Kidney (tissue), 13 donors: ENCODE measurements at regions not wholly inside any gene's neighbourhood (a gene's known extent, or its start where the extent isn't known, plus 50 kb on each side); places are given as distances from the start of the nearest gene placed in this dataset.

Experiments
- DNase-seq, 5 donors: peaks; one replicate each; pipeline ENCODE4 v3.0.0-alpha.2; 2013 to 2020
- FAIRE-seq: peaks from 2 replicates; lab custom pipeline; 2012; peaks lifted over from hg19 to GRCh38; lab: Jason Lieb, UNC
- H3K27ac ChIP-seq, 2 donors: one replicate each; pipeline ENCODE4 v1.7.0; 2013; ENCODE audit warnings: low read depth in 2 of 2, low read length in 2 of 2, inconsistent platforms in 1 of 2
- H3K27me3 ChIP-seq: one replicate; pipeline ENCODE4 v1.7.1; 2013; ENCODE audit warnings: low read length, inconsistent platforms; ENCODE audit not compliant: control insufficient read depth, insufficient read depth
- H3K36me3 ChIP-seq, 3 donors: one replicate each; pipeline versions ENCODE4 v1.7.0 to v1.7.1; 2013; ENCODE audit warnings: low read length in 3 of 3, control low read depth in 1 of 3, inconsistent platforms in 1 of 3; ENCODE audit not compliant: insufficient read depth in 3 of 3, control insufficient read depth in 2 of 3
- H3K4me1 ChIP-seq, 3 donors: one replicate each; pipeline versions ENCODE4 v1.7.0 to v1.7.1; 2013; ENCODE audit warnings: low read length in 3 of 3, inconsistent platforms in 1 of 3, low read depth in 1 of 3; ENCODE audit not compliant: control insufficient read depth in 2 of 3, insufficient read depth in 2 of 3
- H3K4me3 ChIP-seq, 3 donors: one replicate each; pipeline versions ENCODE4 v1.7.0 to v1.8.1; 2013; ENCODE audit warnings: low read length in 3 of 3, control low read depth in 1 of 3, inconsistent platforms in 1 of 3
- H3K9ac ChIP-seq, 3 donors: one replicate each; pipeline versions ENCODE4 v1.7.0 to v1.7.1; 2013; ENCODE audit warnings: low read length in 3 of 3, control low read depth in 1 of 3, inconsistent platforms in 1 of 3
- H3K9me3 ChIP-seq, 3 donors: one replicate each; pipeline versions ENCODE4 v1.7.0 to v1.7.1; 2013; ENCODE audit warnings: low read length in 3 of 3, control low read depth in 1 of 3, inconsistent platforms in 1 of 3; ENCODE audit not compliant: control insufficient read depth in 2 of 3, insufficient read depth in 1 of 3
- CTCF ChIP-seq: IDR thresholded peaks from 3 replicates; pipeline ENCODE4 v1.5.1; 2012; ENCODE audit warnings: mild to moderate bottlenecking, moderate library complexity, borderline replicate concordance; ENCODE audit not compliant: insufficient read depth; ENCODE audit errors: extremely low read depth
- intact Hi-C: fragments of 100-400 bp; cut with DNase I; formaldehyde crosslinking; loops from one replicate; pipeline ENCODE4 v1.11.1; 2022
- donor health status: control.
- donor health status: control.
- donor health status: control.
- donor health status: control.
- donor health status: control.
- donor health status: DM: yes; HTN: yes; CAD: no.
- donor health status: Normal renal cell carcinoma (clear cell type).

DNA sequence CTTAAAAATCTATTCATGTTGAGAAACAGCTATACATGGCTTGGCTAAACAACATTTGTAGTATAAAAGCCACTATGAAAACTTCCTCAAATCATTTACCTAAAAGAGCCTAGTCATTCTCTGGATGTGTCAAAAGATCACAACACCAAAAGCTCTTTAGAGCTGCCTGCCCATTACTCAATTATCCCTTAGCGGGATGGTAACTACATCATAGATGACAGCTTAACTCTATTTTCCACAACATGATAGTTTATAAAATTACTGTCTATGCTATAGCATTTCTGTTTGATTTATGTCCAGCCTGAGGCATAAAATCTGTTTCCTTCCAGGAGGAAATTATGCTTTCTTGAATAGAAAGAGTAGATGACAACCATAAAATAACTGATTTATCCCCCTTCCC lies 777.6 kb upstream of the HS3ST5 start:
- Histone ChIP-seq H3K27me3 (no peaks in the 10 kb centered on the region), H3K9ac (no peak overlapping the region), H3K4me3 (no peak overlapping the region), H3K4me1 (no peaks in the 10 kb centered on the region), H3K9me3 (no peaks in the 10 kb centered on the region), H3K27ac (no peak overlapping the region), H3K36me3 (no peaks in the 10 kb centered on the region)
- DNase-seq (no peak), FAIRE-seq (no peak)
- no peak for TF ChIP-seq CTCF
- intact Hi-C loops, result no loop called here

DNA sequence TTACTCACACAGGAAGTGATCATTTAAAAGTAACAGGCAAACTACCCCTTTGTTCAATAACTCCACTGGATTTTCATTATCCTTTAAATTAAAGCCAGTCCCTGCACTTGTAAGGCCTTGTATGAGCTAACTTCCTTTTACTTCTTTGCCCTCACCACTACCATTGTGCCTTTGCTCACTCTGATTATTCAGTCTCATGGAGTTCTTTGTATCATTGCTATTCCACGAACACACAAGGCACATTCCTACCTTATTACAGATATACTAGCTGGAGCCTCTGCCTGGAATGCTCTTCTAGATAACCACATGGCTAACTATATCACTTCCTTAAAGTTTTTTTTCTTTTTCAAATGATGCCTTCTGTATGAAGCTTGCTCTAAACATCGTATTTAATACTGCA lies 748.6 kb upstream of the HS3ST5 start:
- Histone ChIP-seq H3K27me3 (no peaks in the 10 kb centered on the region), H3K36me3 (no peaks in the 10 kb centered on the region), H3K4me1 (no peaks in the 10 kb centered on the region), H3K4me3 (no peak overlapping the region), H3K9me3 (no peaks in the 10 kb centered on the region), H3K27ac (no peak overlapping the region), H3K9ac (no peak overlapping the region)
- TF ChIP-seq CTCF, result no peak
- intact Hi-C loops, result no loop called here
- no peak for FAIRE-seq
- no peak for DNase-seq

DNA sequence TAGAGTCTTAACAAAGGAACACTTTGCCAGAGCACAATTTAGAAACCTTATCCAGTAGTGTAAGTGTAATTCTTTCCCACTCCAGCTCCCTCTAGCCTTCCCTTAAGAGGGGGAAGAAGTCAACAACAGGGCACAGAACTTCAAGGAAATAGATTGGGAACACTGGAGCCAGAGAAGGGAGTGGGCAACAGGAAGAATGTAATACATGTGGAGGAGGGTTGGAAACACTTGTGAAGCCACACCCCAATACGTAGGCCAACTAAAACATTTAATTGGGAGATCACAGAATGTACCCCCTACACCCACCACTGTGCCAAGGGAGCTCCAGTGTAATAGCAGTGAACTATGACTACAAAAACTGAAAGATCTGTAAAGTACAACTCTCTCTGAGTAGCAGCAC lies 735.7 kb upstream of the HS3ST5 start:
- DNase-seq, result no peak
- intact Hi-C loops, result no loop called here
- Histone ChIP-seq H3K4me3 (no peak overlapping the region), H3K9ac (no peak overlapping the region), H3K36me3 (no peaks in the 10 kb centered on the region), H3K27ac (no peak overlapping the region), H3K4me1 (no peaks in the 10 kb centered on the region), H3K27me3 (no peaks in the 10 kb centered on the region), H3K9me3 (no peaks in the 10 kb centered on the region)
- TF ChIP-seq CTCF, result no peak
- no peak for FAIRE-seq

DNA sequence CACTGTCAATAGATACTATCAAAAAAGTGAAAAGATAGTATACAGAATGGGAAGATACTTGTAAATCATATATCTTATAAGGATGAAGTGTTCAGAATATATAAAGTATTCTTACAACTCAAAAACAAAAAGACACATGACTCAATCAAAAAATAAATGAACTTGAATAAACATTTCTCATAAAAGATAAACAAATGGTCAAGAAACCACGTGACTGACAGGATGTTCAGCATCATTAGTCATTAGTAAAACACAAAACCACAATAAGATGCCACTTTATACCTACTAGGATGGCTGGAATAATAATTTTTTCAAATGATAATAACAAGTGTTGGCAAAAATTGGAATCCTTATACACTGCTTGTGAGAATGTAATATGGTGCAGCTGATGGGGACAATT lies 729.1 kb upstream of the HS3ST5 start:
- Histone ChIP-seq H3K4me1 (no peaks in the 10 kb centered on the region), H3K27me3 (no peaks in the 10 kb centered on the region), H3K4me3 (no peak overlapping the region), H3K27ac (no peak overlapping the region), H3K9me3 (peaks cover 0 to 5% (median 0%) of the 10 kb centered on the region in 3 donors), H3K9ac (no peak overlapping the region), H3K36me3 (no peaks in the 10 kb centered on the region)
- FAIRE-seq (peak; percentile 72), DNase-seq (no peak)
- intact Hi-C loops, result no loop called here
- TF ChIP-seq CTCF, result no peak
